MM.1S (cell line): ENCODE measurements at regions not wholly inside any gene's neighbourhood (a gene's known extent, or its start where the extent isn't known, plus 50 kb on each side); places are given as distances from the start of the nearest gene placed in this dataset.
A peak's percentile ranks its signal among the peaks of the same experiment; 100 is the strongest.

Experiments
- DNase-seq: peaks from one replicate; pipeline ENCODE4 v3.0.0-alpha.2; 2015
- H2AFZ ChIP-seq: fragments of 300-600 bp; sonication (generic); 2 replicates; pipeline ENCODE4 v1.6.0; 2016; ENCODE audit warnings: antibody characterized with exemption, low read length
- H3F3A ChIP-seq: fragments of 300-600 bp; sonication (generic); 2 replicates; pipeline ENCODE4 v1.6.1; 2016; ENCODE audit warnings: mild to moderate bottlenecking, antibody characterized with exemption, low read length, moderate library complexity, mixed read lengths; ENCODE audit not compliant: insufficient read depth
- H3K27ac ChIP-seq: fragments of 300-600 bp; sonication (generic); 2 replicates; pipeline ENCODE4 v1.5.1; 2016; ENCODE audit warnings: mild to moderate bottlenecking, low read length
- H3K27me3 ChIP-seq: fragments of 300-600 bp; sonication (generic); replicated peaks from 2 replicates; pipeline ENCODE4 v1.6.0; 2016; ENCODE audit warnings: low read length; ENCODE audit not compliant: insufficient read depth
- H3K36me3 ChIP-seq: fragments of 300-600 bp; sonication (generic); replicated peaks from 2 replicates; pipeline ENCODE4 v1.6.1; 2016; ENCODE audit warnings: mild to moderate bottlenecking, low read length, mixed read lengths; ENCODE audit not compliant: insufficient read depth
- H3K4me1 ChIP-seq: fragments of 300-600 bp; sonication (generic); 2 replicates; pipeline ENCODE4 v1.6.1; 2016; ENCODE audit warnings: low read length, mixed read lengths
- H3K4me2 ChIP-seq: fragments of 300-600 bp; sonication (generic); 2 replicates; pipeline ENCODE4 v1.6.0; 2016; ENCODE audit warnings: low read depth, low read length
- H3K4me3 ChIP-seq: fragments of 300-600 bp; sonication (generic); 2 replicates; pipeline ENCODE4 v1.5.1; 2016; ENCODE audit warnings: low read length, mixed read lengths
- H3K79me2 ChIP-seq: fragments of 300-600 bp; sonication (generic); 2 replicates; pipeline ENCODE4 v1.6.1; 2016; ENCODE audit warnings: mixed run types, low read length, mixed read lengths
- H3K9ac ChIP-seq: fragments of 300-600 bp; sonication (generic); 2 replicates; pipeline ENCODE4 v1.6.1; 2016; ENCODE audit warnings: low read length, mixed read lengths
- H3K9me2 ChIP-seq: fragments of 300-600 bp; sonication (generic); replicated peaks from 2 replicates; pipeline ENCODE4 v1.6.1; 2016; ENCODE audit warnings: mild to moderate bottlenecking, low read length, mixed read lengths; ENCODE audit not compliant: insufficient read depth
- H3K9me3 ChIP-seq: fragments of 300-600 bp; sonication (generic); replicated peaks from 2 replicates; pipeline ENCODE4 v1.6.1; 2016; ENCODE audit warnings: mild to moderate bottlenecking, low read length, mixed read lengths; ENCODE audit not compliant: insufficient read depth
- H4K20me1 ChIP-seq: fragments of 300-600 bp; sonication (generic); 2 replicates; pipeline ENCODE4 v1.6.1; 2016; ENCODE audit warnings: mild to moderate bottlenecking, low read length, moderate library complexity, mixed read lengths; ENCODE audit not compliant: insufficient read depth
- EZH2 ChIP-seq: fragments of 300-600 bp; sonication (generic); optimal IDR thresholded peaks from 2 replicates; pipeline ENCODE3; 2017; ENCODE audit warnings: low read depth, mild to moderate bottlenecking, antibody characterized with exemption, low read length, mixed read lengths
- EZH2phosphoT487 ChIP-seq: fragments of 300-600 bp; sonication (generic); IDR thresholded peaks from 2 replicates; pipeline ENCODE4 v1.6.1; 2018; ENCODE audit warnings: antibody characterized with exemption, low read length
- TF ChIP-seq, protein P1 (sequence below): fragments of 300-600 bp; sonication (generic); IDR thresholded peaks from 2 replicates; pipeline ENCODE4 v1.5.1; 2016; ENCODE audit warnings: antibody characterized with exemption, low read length, mixed read lengths

DNA sequence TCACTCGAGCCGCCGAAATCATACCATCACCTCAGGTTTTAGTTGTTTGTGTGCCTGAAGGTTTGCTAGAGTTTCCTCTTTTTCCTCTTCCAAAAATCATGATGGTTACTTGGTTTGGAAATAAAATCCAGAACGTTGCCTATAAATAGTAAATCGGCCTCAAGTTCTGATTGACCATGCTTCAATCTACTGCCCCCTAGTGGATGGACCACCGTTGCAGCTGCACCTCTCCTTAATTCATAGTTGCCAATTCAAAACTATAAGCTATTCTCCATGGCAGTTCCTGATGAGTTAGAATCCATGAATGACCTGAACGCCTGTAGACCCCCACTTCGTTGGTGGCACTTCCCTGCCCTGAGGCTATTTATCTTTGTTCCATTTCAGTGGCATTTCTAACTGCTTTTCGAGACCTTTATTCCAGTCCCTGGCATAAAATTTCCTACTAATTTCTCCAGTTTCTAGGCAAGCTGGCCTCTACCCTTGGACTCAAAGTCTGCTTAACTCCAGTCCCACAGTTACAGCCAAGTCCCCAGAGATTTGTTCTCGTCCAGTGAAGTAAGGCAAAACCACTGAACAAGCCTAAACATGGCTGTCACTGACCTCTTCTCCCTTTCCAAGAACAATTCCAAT lies 422.6 kb downstream of the EFNA5 start:
- TF ChIP-seq, protein P1, sequence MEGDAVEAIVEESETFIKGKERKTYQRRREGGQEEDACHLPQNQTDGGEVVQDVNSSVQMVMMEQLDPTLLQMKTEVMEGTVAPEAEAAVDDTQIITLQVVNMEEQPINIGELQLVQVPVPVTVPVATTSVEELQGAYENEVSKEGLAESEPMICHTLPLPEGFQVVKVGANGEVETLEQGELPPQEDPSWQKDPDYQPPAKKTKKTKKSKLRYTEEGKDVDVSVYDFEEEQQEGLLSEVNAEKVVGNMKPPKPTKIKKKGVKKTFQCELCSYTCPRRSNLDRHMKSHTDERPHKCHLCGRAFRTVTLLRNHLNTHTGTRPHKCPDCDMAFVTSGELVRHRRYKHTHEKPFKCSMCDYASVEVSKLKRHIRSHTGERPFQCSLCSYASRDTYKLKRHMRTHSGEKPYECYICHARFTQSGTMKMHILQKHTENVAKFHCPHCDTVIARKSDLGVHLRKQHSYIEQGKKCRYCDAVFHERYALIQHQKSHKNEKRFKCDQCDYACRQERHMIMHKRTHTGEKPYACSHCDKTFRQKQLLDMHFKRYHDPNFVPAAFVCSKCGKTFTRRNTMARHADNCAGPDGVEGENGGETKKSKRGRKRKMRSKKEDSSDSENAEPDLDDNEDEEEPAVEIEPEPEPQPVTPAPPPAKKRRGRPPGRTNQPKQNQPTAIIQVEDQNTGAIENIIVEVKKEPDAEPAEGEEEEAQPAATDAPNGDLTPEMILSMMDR, result peak; percentile 83
- TF ChIP-seq EZH2phosphoT487 (no peak), EZH2 (no peak)
- Histone ChIP-seq H3K9me2 (no peaks in the 10 kb centered on the region), H3K4me3 (no peak overlapping the region), H4K20me1 (no peaks in the 10 kb centered on the region), H3K36me3 (no peaks in the 10 kb centered on the region), H3K27me3 (no peaks in the 10 kb centered on the region), H3K27ac (no peak overlapping the region), H3K4me2 (no peak overlapping the region), H2AFZ (no peak overlapping the region), H3K4me1 (no peaks in the 10 kb centered on the region), H3K9me3 (no peaks in the 10 kb centered on the region), H3K79me2 (no peaks in the 10 kb centered on the region), H3F3A (no peaks in the 10 kb centered on the region), H3K9ac (no peak overlapping the region)
- DNase-seq, result peak; percentile 38

DNA sequence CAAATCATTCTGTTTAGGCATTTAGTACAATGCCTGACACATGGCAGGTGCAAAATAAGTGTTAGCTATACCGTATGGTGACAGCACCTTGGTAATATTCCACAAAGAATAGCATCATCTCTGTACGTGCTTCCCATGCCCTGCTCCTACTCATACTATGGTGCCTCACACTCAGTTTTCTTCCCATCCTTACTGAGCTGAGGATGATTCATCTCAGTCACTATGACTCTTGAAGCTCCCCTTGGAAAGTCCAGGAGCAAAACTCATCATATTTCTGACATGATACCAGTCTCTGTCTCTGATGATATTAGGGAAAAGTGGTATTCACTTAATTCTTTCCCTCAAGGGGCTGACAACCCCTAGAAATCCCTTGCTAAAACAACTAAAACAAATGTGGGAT lies 423.3 kb downstream of the EFNA5 start:
- H3F3A ChIP-seq, result no peaks in the 10 kb centered on the region
- no peaks in the 10 kb centered on the region for H3K9me2 ChIP-seq
- no peak overlapping the region for H3K4me3 ChIP-seq
- no peak overlapping the region for H3K9ac ChIP-seq
- H3K4me2 ChIP-seq, result no peak overlapping the region
- H3K4me1 ChIP-seq, result no peaks in the 10 kb centered on the region
- H2AFZ ChIP-seq, result no peak overlapping the region
- no peak for DNase-seq
- H3K27me3 ChIP-seq, result no peaks in the 10 kb centered on the region
- no peaks in the 10 kb centered on the region for H3K79me2 ChIP-seq
- H4K20me1 ChIP-seq, result no peaks in the 10 kb centered on the region
- no peaks in the 10 kb centered on the region for H3K9me3 ChIP-seq
- no peak overlapping the region for H3K27ac ChIP-seq
- TF ChIP-seq EZH2, result no peak
- TF ChIP-seq, protein P1, result no peak
- TF ChIP-seq EZH2phosphoT487, result no peak
- no peaks in the 10 kb centered on the region for H3K36me3 ChIP-seq

DNA sequence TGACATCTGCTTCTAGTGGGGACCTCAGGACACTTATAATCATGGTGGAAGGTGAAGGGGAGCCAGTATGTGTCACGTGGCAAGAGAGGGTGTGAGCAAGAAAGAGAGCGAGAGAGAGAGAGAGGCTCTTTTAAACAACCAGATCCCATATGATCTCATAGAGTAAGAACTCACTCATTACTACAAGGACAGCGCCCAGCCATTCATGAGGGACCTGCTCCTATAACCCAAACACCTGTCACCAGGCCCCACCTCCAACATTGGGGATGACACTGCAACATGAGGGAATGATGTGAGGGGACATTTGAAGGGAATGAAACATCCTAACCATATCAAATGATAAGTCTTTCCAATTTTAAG lies 427.5 kb downstream of the EFNA5 start:
- no peaks in the 10 kb centered on the region for H3K36me3 ChIP-seq
- H3K9me3 ChIP-seq, result no peaks in the 10 kb centered on the region
- H3K9ac ChIP-seq, result no peak overlapping the region
- H3K27me3 ChIP-seq, result no peaks in the 10 kb centered on the region
- H3K9me2 ChIP-seq, result no peaks in the 10 kb centered on the region
- no peak overlapping the region for H3K4me3 ChIP-seq
- no peaks in the 10 kb centered on the region for H3K4me1 ChIP-seq
- no peak for TF ChIP-seq EZH2phosphoT487
- TF ChIP-seq EZH2, result no peak
- TF ChIP-seq, protein P1, result no peak
- H3F3A ChIP-seq, result no peaks in the 10 kb centered on the region
- no peak overlapping the region for H2AFZ ChIP-seq
- no peak overlapping the region for H3K4me2 ChIP-seq
- H3K79me2 ChIP-seq, result no peaks in the 10 kb centered on the region
- no peak overlapping the region for H3K27ac ChIP-seq
- H4K20me1 ChIP-seq, result no peaks in the 10 kb centered on the region
- no peak for DNase-seq
